SK-N-SH (cell line): ENCODE measurements at regions not wholly inside any gene's neighbourhood (a gene's known extent, or its start where the extent isn't known, plus 50 kb on each side); places are given as distances from the start of the nearest gene placed in this dataset.

Experiments
- CTCF ChIA-PET: fragments of 300-600, 350-600 bp; formaldehyde crosslinking; extraction: SDS; loops from one replicate; lab custom pipeline; 2021; lab: Yijun Ruan, JAX
- POLR2A ChIA-PET: fragments of 350-600 bp; sonication (Branson Sonifier 250); formaldehyde crosslinking; extraction: SDS; loops from one replicate; lab custom pipeline; 2020; ENCODE audit warnings: antibody characterized with exemption, inconsistent platforms; lab: Yijun Ruan, JAX
- DNase-seq: peaks from one replicate; pipeline ENCODE4 v3.0.0; 2012
- H2AFZ ChIP-seq: fragments of 200-600 bp; sonication (generic); 2 replicates; pipeline ENCODE4 v1.8.1; 2016; ENCODE audit warnings: antibody characterized with exemption, mild to moderate bottlenecking, low read depth
- H3F3A ChIP-seq: fragments of 200-600 bp; sonication (generic); replicated peaks from 2 replicates; pipeline ENCODE3; 2016; ENCODE audit warnings: antibody characterized with exemption, mild to moderate bottlenecking; ENCODE audit not compliant: insufficient read depth
- H3K27ac ChIP-seq, 2 experiments: fragments of 200-500 bp in 1 of 2; fragments of 200-600 bp in 1 of 2; sonication (Bioruptor generic) in 1 of 2; sonication (generic), shearing (Covaris generic) in 1 of 2; 2 replicates each; pipeline versions ENCODE4 v1.5.1 to v1.6.1; 2014 to 2016; ENCODE audit warnings: low read depth in 2 of 2, inconsistent platforms in 1 of 2, low read length in 1 of 2, mild to moderate bottlenecking in 1 of 2, mixed read lengths in 1 of 2
- H3K27me3 ChIP-seq: fragments of 200-600 bp; sonication (generic), shearing (Covaris generic); 2 replicates; pipeline ENCODE4 v1.6.1; 2016; ENCODE audit warnings: mixed run types; ENCODE audit not compliant: insufficient read depth
- H3K36me3 ChIP-seq, 2 experiments: fragments of 200-500 bp in 1 of 2; fragments of 200-600 bp in 1 of 2; sonication (Bioruptor generic) in 1 of 2; sonication (generic) in 1 of 2; replicated peaks in 1 of 2; 2 replicates each; pipeline versions ENCODE3 to v1.5.1; 2014 to 2016; ENCODE audit warnings: low read length in 1 of 2, mild to moderate bottlenecking in 1 of 2; ENCODE audit not compliant: insufficient read depth in 2 of 2, control insufficient read depth in 1 of 2
- H3K4me1 ChIP-seq, 2 experiments: fragments of 200-500 bp in 1 of 2; fragments of 200-600 bp in 1 of 2; sonication (Bioruptor generic) in 1 of 2; sonication (generic), shearing (Covaris generic) in 1 of 2; 2 replicates each; pipeline versions ENCODE4 v1.5.1 to v1.6.1; 2014 to 2016; ENCODE audit warnings: low read depth in 1 of 2, low read length in 1 of 2, mixed run types in 1 of 2; ENCODE audit not compliant: insufficient read depth in 2 of 2, control insufficient read depth in 1 of 2
- H3K4me2 ChIP-seq: fragments of 200-600 bp; sonication (generic), shearing (Covaris generic); 2 replicates; pipeline ENCODE4 v1.6.1; 2017; ENCODE audit warnings: mixed run types
- H3K4me3 ChIP-seq, 2 experiments: fragments of 200-500 bp in 1 of 2; fragments of 200-600 bp in 1 of 2; sonication (Bioruptor generic) in 1 of 2; sonication (generic), shearing (Covaris generic) in 1 of 2; 2 replicates each; pipeline versions ENCODE4 v1.5.1 to v1.8.1; 2014 to 2016; ENCODE audit warnings: low read depth in 2 of 2, inconsistent platforms in 1 of 2, low read length in 1 of 2, mild to moderate bottlenecking in 1 of 2, mixed read lengths in 1 of 2, moderate library complexity in 1 of 2
- H3K79me2 ChIP-seq: fragments of 200-600 bp; sonication (generic); 2 replicates; pipeline ENCODE4 v1.8.1; 2017; ENCODE audit warnings: mild to moderate bottlenecking; ENCODE audit not compliant: insufficient read depth
- H3K9ac ChIP-seq: fragments of 200-600 bp; sonication (generic); 2 replicates; pipeline ENCODE4 v1.6.1; 2017; ENCODE audit warnings: mixed run types
- H3K9me2 ChIP-seq: fragments of 200-600 bp; sonication (generic); 2 replicates; pipeline ENCODE4 v1.6.1; 2017; ENCODE audit warnings: mixed run types
- H3K9me3 ChIP-seq: fragments of 200-600 bp; sonication (generic); 2 replicates; pipeline ENCODE4 v1.6.1; 2017; ENCODE audit warnings: mixed run types, mild to moderate bottlenecking, moderate library complexity
- H4K20me1 ChIP-seq: fragments of 200-600 bp; sonication (generic); 2 replicates; pipeline ENCODE4 v1.6.1; 2017; ENCODE audit warnings: mild to moderate bottlenecking, mixed run types; ENCODE audit not compliant: insufficient read depth
- EP300 ChIP-seq, 2 experiments: IDR thresholded peaks; 2 replicates each; pipeline versions ENCODE4 v1.4.0 to v1.6.1; 2012; ENCODE audit warnings: borderline replicate concordance in 1 of 2, low read depth in 1 of 2, low read length in 1 of 2
- EZH2phosphoT487 ChIP-seq: fragments of 200-600 bp; sonication (generic); IDR thresholded peaks from 2 replicates; pipeline ENCODE4 v1.6.1; 2017; ENCODE audit warnings: low read depth, mixed run types, mild to moderate bottlenecking, antibody characterized with exemption, moderate library complexity, borderline replicate concordance
- FOXM1 ChIP-seq: IDR thresholded peaks from 2 replicates; pipeline ENCODE4 v1.4.0; 2012; ENCODE audit warnings: low read depth, mild to moderate bottlenecking
- GATA2 ChIP-seq: sonication (generic); formaldehyde crosslinking; IDR thresholded peaks from 2 replicates; pipeline ENCODE4 v1.5.0; 2020; ENCODE audit warnings: mild to moderate bottlenecking, missing genetic modification reagents
- NRF1 ChIP-seq: IDR thresholded peaks from 2 replicates; pipeline ENCODE4 v1.6.1; 2012; ENCODE audit warnings: low read depth, mild to moderate bottlenecking, low read length
- POLR2AphosphoS5 ChIP-seq: IDR thresholded peaks from 2 replicates; pipeline ENCODE4 v1.6.1; 2012; ENCODE audit warnings: low read depth, low read length
- RXRA ChIP-seq: IDR thresholded peaks from 2 replicates; pipeline ENCODE4 v1.4.0; 2012; ENCODE audit warnings: low read depth, mild to moderate bottlenecking, borderline replicate concordance
- SIN3A ChIP-seq: IDR thresholded peaks from 2 replicates; pipeline ENCODE4 v1.6.1; 2012; ENCODE audit warnings: low read depth, mild to moderate bottlenecking, low read length, moderate library complexity, borderline replicate concordance
- SMC3 ChIP-seq: IDR thresholded peaks from 2 replicates; pipeline ENCODE4 v1.6.1; 2012; ENCODE audit warnings: low read depth, low read length, improper control_type of control experiment
- YY1 ChIP-seq: IDR thresholded peaks from 2 replicates; pipeline ENCODE4 v1.4.0; 2012; ENCODE audit warnings: low read depth, mild to moderate bottlenecking
- WGBS: methylation state at CpG from one replicate; pipeline ENCODE4 v1.1.6; 2017; ENCODE audit warnings: low lambda C conversion rate; 5-methylcytosine and 5-hydroxymethylcytosine counted together
- TF ChIP-seq, protein P1 (sequence below): IDR thresholded peaks from 2 replicates; pipeline ENCODE4 v1.6.1; 2012; ENCODE audit warnings: mild to moderate bottlenecking, low read depth, low read length, moderate library complexity
- TF ChIP-seq, protein P2 (sequence below): IDR thresholded peaks from 2 replicates; pipeline ENCODE4 v1.4.0; 2012; ENCODE audit warnings: low read depth, borderline replicate concordance

GRCh38 chr4:189826657-189827056, 114.0 kb upstream of the FRG1 start:
- 15% methylated on average over 4 of the region's 4 CpGs for WGBS
- DNase-seq: no peak
- TF ChIP-seq, protein P1, sequence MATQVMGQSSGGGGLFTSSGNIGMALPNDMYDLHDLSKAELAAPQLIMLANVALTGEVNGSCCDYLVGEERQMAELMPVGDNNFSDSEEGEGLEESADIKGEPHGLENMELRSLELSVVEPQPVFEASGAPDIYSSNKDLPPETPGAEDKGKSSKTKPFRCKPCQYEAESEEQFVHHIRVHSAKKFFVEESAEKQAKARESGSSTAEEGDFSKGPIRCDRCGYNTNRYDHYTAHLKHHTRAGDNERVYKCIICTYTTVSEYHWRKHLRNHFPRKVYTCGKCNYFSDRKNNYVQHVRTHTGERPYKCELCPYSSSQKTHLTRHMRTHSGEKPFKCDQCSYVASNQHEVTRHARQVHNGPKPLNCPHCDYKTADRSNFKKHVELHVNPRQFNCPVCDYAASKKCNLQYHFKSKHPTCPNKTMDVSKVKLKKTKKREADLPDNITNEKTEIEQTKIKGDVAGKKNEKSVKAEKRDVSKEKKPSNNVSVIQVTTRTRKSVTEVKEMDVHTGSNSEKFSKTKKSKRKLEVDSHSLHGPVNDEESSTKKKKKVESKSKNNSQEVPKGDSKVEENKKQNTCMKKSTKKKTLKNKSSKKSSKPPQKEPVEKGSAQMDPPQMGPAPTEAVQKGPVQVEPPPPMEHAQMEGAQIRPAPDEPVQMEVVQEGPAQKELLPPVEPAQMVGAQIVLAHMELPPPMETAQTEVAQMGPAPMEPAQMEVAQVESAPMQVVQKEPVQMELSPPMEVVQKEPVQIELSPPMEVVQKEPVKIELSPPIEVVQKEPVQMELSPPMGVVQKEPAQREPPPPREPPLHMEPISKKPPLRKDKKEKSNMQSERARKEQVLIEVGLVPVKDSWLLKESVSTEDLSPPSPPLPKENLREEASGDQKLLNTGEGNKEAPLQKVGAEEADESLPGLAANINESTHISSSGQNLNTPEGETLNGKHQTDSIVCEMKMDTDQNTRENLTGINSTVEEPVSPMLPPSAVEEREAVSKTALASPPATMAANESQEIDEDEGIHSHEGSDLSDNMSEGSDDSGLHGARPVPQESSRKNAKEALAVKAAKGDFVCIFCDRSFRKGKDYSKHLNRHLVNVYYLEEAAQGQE: no peak
- TF ChIP-seq, protein P2, sequence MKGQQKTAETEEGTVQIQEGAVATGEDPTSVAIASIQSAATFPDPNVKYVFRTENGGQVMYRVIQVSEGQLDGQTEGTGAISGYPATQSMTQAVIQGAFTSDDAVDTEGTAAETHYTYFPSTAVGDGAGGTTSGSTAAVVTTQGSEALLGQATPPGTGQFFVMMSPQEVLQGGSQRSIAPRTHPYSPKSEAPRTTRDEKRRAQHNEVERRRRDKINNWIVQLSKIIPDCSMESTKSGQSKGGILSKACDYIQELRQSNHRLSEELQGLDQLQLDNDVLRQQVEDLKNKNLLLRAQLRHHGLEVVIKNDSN: no peak
- TF ChIP-seq SMC3 (no peak), SIN3A (no peak)
- TF ChIP-seq, all 33 proteins: peak for 0
- POLR2A ChIA-PET: no interaction called here
- no peak overlapping the region for H3K27ac ChIP-seq
- CTCF ChIA-PET: no interaction called here
- no peak overlapping the region for H2AFZ ChIP-seq
- H3K27me3 ChIP-seq: no peaks in the 10 kb centered on the region
- H3K36me3 ChIP-seq: no peaks in the 10 kb centered on the region
- no peak overlapping the region for H3K9ac ChIP-seq
- no peaks in the 10 kb centered on the region; a peak in 1 of 4 replicates for H3K4me1 ChIP-seq
- H3F3A ChIP-seq: no peaks in the 10 kb centered on the region
- H3K9me2 ChIP-seq: no peaks in the 10 kb centered on the region
- no peak overlapping the region for H3K4me3 ChIP-seq
- H3K9me3 ChIP-seq: no peaks in the 10 kb centered on the region
- H3K79me2 ChIP-seq: no peaks in the 10 kb centered on the region
- H4K20me1 ChIP-seq: no peaks in the 10 kb centered on the region
- H3K4me2 ChIP-seq: no peak overlapping the region

DNA sequence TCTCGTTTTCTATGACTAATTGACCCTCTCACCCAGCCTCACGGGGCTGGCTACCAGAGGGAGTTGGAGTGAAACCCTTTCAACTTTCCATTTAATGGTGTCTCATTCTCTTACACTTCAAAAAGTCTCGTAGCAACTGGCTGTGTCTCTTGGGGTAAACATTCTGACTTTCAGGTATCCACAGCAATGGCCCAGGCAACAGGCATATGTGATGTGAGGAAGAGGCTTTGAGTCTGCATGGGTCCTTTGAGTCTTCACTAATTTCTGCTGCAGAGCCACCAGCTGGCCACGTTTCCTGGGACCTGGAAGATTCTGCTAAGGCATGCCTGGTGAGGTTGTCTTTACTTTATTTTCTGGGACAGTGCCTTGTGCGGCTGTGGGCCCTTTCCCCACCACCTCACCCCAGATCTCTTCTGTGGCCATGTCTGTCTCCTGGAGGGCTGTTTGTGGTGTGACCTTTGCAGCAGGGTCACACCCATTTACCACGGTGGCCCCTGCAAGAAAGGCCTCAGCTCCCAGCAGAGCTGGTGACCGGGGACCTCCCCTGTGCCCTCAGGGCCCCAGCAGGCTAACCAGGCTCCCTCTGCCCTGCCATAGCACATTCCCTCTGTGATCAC, 112.5 kb upstream of the FRG1 start:
- H3K27ac ChIP-seq: no peak overlapping the region
- ChIA-PET CTCF (no interaction called here), POLR2A (no interaction called here)
- H4K20me1 ChIP-seq: no peaks in the 10 kb centered on the region
- H3K4me1 ChIP-seq: no peaks in the 10 kb centered on the region; a peak in 1 of 4 replicates
- TF ChIP-seq SMC3: no peak
- TF ChIP-seq POLR2AphosphoS5: no peak
- TF ChIP-seq YY1: no peak
- no peak for TF ChIP-seq GATA2 (CRISPR knock-in tag)
- TF ChIP-seq RXRA: no peak
- TF ChIP-seq EP300 (IDR thresholded peaks at IDR 0.05; ENCODE audit: borderline replicate concordance in 1 of 2, low read depth in 1 of 2, low read length in 1 of 2): no peak
- TF ChIP-seq NRF1: no peak
- TF ChIP-seq FOXM1: no peak
- TF ChIP-seq EZH2phosphoT487: no peak
- no peaks in the 10 kb centered on the region for H3K9me3 ChIP-seq
- H3K79me2 ChIP-seq: no peaks in the 10 kb centered on the region
- DNase-seq: no peak
- 30% methylated on average over 7 of the region's 7 CpGs for WGBS
- H3K9ac ChIP-seq: no peak overlapping the region
- no peak overlapping the region for H3K4me2 ChIP-seq
- no peaks in the 10 kb centered on the region for H3K27me3 ChIP-seq
- no peak overlapping the region for H2AFZ ChIP-seq
- H3K36me3 ChIP-seq: no peaks in the 10 kb centered on the region
- no peaks in the 10 kb centered on the region for H3F3A ChIP-seq
- H3K9me2 ChIP-seq: no peaks in the 10 kb centered on the region
- no peak overlapping the region for H3K4me3 ChIP-seq
